Ureter (tissue), 1 donor: ENCODE measurements at regions not wholly inside any gene's neighbourhood (a gene's known extent, or its start where the extent isn't known, plus 50 kb on each side); places are given as distances from the start of the nearest gene placed in this dataset.
"Not testable (repeated sequence)": the region's sequence is repeated elsewhere in the genome, so short reads cannot be mapped to it uniquely, and the experiment has no call there.

ENCODE experiments used
- DNase-seq: peaks from one replicate; pipeline ENCODE4 v3.0.0-alpha.2; 2020; ENCODE audit warnings: low spot score
- donor health status: DM: yes; HTN: yes; CAD: no.

- DNase-seq, result no peak
These were observed 57.5 kb upstream of the PLPPR5 start for GRCh38 chr1:99062192-99062591.

GRCh38 chr1:99069146-99069545, 64.5 kb upstream of the PLPPR5 start:
- no peak for DNase-seq

GRCh38 chr1:99078529-99078928, 73.9 kb upstream of the PLPPR5 start:
- DNase-seq, result not testable (repeated sequence)

- DNase-seq, result no peak
These were observed 77.7 kb upstream of the PLPPR5 start for GRCh38 chr1:99082366-99082765.

- DNase-seq, result no peak
These were observed 78.7 kb upstream of the PLPPR5 start for GRCh38 chr1:99083338-99083737.

GRCh38 chr1:99084562-99084961, 79.9 kb upstream of the PLPPR5 start:
- DNase-seq, result no peak

GRCh38 chr1:99086057-99086456, 81.4 kb upstream of the PLPPR5 start:
- DNase-seq, result no peak

GRCh38 chr1:99098589-99098988, 93.9 kb upstream of the PLPPR5 start:
- DNase-seq, result no peak

- no peak for DNase-seq
These were observed 101.6 kb upstream of the PLPPR5 start for GRCh38 chr1:99106274-99106673.

GRCh38 chr1:99107680-99108079, 103.0 kb upstream of the PLPPR5 start:
- no peak for DNase-seq

GRCh38 chr1:99110140-99111041, 105.7 kb upstream of the PLPPR5 start:
- DNase-seq, result no peak

- DNase-seq, result no peak
These were observed 110.6 kb upstream of the PLPPR5 start for GRCh38 chr1:99115231-99115630.

GRCh38 chr1:99119188-99119587, 114.5 kb upstream of the PLPPR5 start:
- no peak for DNase-seq

GRCh38 chr1:99122039-99122438, 117.4 kb upstream of the PLPPR5 start:
- DNase-seq, result no peak

GRCh38 chr1:99123936-99124335, 119.3 kb upstream of the PLPPR5 start:
- no peak for DNase-seq

- DNase-seq, result no peak
These were observed 126.9 kb upstream of the PLPPR5 start for GRCh38 chr1:99131546-99131945.

- DNase-seq, result no peak
These were observed 129.3 kb upstream of the PLPPR5 start for GRCh38 chr1:99133756-99134500.

- no peak for DNase-seq
These were observed 126.6 kb upstream of the PLPPR4 start for GRCh38 chr1:99137554-99138206.

- no peak for DNase-seq
These were observed 124.4 kb upstream of the PLPPR4 start for GRCh38 chr1:99139876-99140275.

- DNase-seq, result no peak
These were observed 118.0 kb upstream of the PLPPR4 start for GRCh38 chr1:99146129-99146848.

GRCh38 chr1:99149952-99150351, 114.3 kb upstream of the PLPPR4 start:
- no peak for DNase-seq

GRCh38 chr1:99152132-99152531, 112.2 kb upstream of the PLPPR4 start:
- DNase-seq, result no peak
